ENCODE measurements at regions not wholly inside any gene's neighbourhood (a gene's known extent, or its start where the extent isn't known, plus 50 kb on each side); places are given as distances from the start of the nearest gene placed in this dataset.
A peak's percentile ranks its signal among the peaks of the same experiment; 100 is the strongest.

- Histone ChIP-seq H3K27me3 (replicated peaks; ENCODE audit: insufficient read depth) (no peaks in the 10 kb centered on the region), H3K9me3 (no peaks in the 10 kb centered on the region), H3K4me1 (replicated peaks) (no peaks in the 10 kb centered on the region), H3K27ac (no peak overlapping the region), H3K4me3 (no peak overlapping the region), H3K36me3 (no peaks in the 10 kb centered on the region)
- intact Hi-C loops (cut with DNase I) = no loop called here
- DNase-seq (ENCODE audit: low spot score) = no peak
- TF ChIP-seq POLR2AphosphoS5 (IDR thresholded peaks at IDR 0.05) = no peak
- TF ChIP-seq POLR2A (IDR thresholded peaks at IDR 0.05) = no peak
- TF ChIP-seq, protein P1, sequence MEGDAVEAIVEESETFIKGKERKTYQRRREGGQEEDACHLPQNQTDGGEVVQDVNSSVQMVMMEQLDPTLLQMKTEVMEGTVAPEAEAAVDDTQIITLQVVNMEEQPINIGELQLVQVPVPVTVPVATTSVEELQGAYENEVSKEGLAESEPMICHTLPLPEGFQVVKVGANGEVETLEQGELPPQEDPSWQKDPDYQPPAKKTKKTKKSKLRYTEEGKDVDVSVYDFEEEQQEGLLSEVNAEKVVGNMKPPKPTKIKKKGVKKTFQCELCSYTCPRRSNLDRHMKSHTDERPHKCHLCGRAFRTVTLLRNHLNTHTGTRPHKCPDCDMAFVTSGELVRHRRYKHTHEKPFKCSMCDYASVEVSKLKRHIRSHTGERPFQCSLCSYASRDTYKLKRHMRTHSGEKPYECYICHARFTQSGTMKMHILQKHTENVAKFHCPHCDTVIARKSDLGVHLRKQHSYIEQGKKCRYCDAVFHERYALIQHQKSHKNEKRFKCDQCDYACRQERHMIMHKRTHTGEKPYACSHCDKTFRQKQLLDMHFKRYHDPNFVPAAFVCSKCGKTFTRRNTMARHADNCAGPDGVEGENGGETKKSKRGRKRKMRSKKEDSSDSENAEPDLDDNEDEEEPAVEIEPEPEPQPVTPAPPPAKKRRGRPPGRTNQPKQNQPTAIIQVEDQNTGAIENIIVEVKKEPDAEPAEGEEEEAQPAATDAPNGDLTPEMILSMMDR (IDR thresholded peaks at IDR 0.05) = no peak
Measured at GRCh38 chrX:22689290-22689689, 310.5 kb upstream of the DDX53 start.

DNA sequence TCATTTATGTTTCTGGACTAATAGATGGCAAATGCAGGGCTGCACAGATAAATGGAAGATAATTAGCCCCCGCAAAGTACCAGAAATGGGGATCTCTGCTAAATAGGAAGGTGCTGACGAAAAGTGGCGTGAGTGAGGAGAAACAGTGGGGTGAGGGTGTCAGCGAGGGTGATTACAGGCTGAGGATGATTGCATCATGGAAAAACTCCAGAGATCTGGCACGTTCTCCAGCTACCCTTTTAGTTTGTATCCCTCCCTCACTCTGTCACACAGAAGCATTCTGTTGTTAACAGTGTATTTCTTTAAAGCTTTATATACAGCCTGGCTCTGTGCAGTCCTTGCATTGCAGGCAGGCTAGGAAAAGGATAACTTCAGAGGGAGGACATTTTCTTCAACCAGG is 309.6 kb upstream of the DDX53 start:
- H3K36me3 ChIP-seq = no peaks in the 10 kb centered on the region
- H3K4me1 ChIP-seq (replicated peaks) = no peaks in the 10 kb centered on the region
- no peaks in the 10 kb centered on the region for H3K27me3 ChIP-seq (replicated peaks; ENCODE audit: insufficient read depth)
- no peak overlapping the region for H3K27ac ChIP-seq
- WGBS = 76% methylated on average over 5 of the region's 5 CpGs
- intact Hi-C loops (cut with DNase I) = no loop called here
- DNase-seq (ENCODE audit: low spot score) = no peak
- H3K9me3 ChIP-seq = no peaks in the 10 kb centered on the region
- TF ChIP-seq POLR2A (IDR thresholded peaks at IDR 0.05) (no peak), POLR2AphosphoS5 (IDR thresholded peaks at IDR 0.05) (no peak)
- TF ChIP-seq, protein P1 (IDR thresholded peaks at IDR 0.05) = no peak
- H3K4me3 ChIP-seq = no peak overlapping the region

- Histone ChIP-seq H3K27me3 (replicated peaks; ENCODE audit: insufficient read depth) (no peaks in the 10 kb centered on the region), H3K9me3 (no peaks in the 10 kb centered on the region), H3K4me3 (no peak overlapping the region), H3K27ac (no peak overlapping the region), H3K4me1 (replicated peaks) (no peaks in the 10 kb centered on the region), H3K36me3 (no peaks in the 10 kb centered on the region)
- intact Hi-C loops (cut with DNase I) = no loop called here
- DNase-seq (ENCODE audit: low spot score) = no peak
- TF ChIP-seq, protein P1 (IDR thresholded peaks at IDR 0.05) = no peak
- WGBS = 95% methylated on average over 6 of the region's 6 CpGs
Measured at GRCh38 chrX:22691966-22692565, 307.7 kb upstream of the DDX53 start.

DNA sequence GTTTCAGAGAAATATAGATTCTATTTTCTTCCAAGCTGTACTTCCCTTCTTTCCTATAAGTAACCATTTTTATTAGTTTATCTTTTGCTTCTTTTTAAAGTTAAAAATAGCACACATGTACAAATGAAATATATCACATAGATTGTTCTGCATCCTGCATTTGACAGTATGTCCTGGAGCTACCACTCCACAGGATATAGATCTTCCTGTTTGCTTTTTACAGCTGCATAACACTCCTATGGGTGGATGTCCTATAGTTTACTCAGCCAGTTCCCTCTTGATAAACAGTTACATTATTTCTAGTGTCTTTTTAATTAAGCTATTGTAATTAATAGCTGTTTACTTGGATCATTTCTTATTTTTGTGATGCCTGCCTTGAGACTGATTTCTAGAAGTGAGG is 301.6 kb upstream of the DDX53 start:
- Histone ChIP-seq H3K9me3 (no peaks in the 10 kb centered on the region), H3K4me3 (no peak overlapping the region), H3K27me3 (replicated peaks; ENCODE audit: insufficient read depth) (no peaks in the 10 kb centered on the region), H3K4me1 (replicated peaks) (no peaks in the 10 kb centered on the region), H3K27ac (no peak overlapping the region), H3K36me3 (no peaks in the 10 kb centered on the region)
- TF ChIP-seq POLR2A (IDR thresholded peaks at IDR 0.05) (no peak), POLR2AphosphoS5 (IDR thresholded peaks at IDR 0.05) (no peak)
- TF ChIP-seq, protein P1 (IDR thresholded peaks at IDR 0.05) = no peak
- no peak for DNase-seq (ENCODE audit: low spot score)
- intact Hi-C loops (cut with DNase I) = no loop called here

- intact Hi-C loops (cut with DNase I) = no loop called here
Measured at GRCh38 chrX:22699581-22700091, 300.1 kb upstream of the DDX53 start.

More at GRCh38 chrX:22699581-22700091, 300.1 kb upstream of the DDX53 start:
- Histone ChIP-seq H3K36me3 (no peaks in the 10 kb centered on the region), H3K4me1 (replicated peaks) (no peaks in the 10 kb centered on the region), H3K9me3 (no peaks in the 10 kb centered on the region), H3K27ac (no peak overlapping the region), H3K27me3 (replicated peaks; ENCODE audit: insufficient read depth) (no peaks in the 10 kb centered on the region), H3K4me3 (no peak overlapping the region)
- peak; percentile 39 for TF ChIP-seq POLR2AphosphoS5 (IDR thresholded peaks at IDR 0.05)
- TF ChIP-seq, protein P1 (IDR thresholded peaks at IDR 0.05) = no peak
- peak; percentile 3 for DNase-seq (ENCODE audit: low spot score)
- 6% methylated on average over 5 of the region's 5 CpGs for WGBS

Data from prostate gland (tissue), 2 donors.